Body of pancreas (tissue), 4 donors: ENCODE measurements at regions not wholly inside any gene's neighbourhood (a gene's known extent, or its start where the extent isn't known, plus 50 kb on each side); places are given as distances from the start of the nearest gene placed in this dataset.

ENCODE experiments used
- ATAC-seq: fragments of 150-250 bp; one replicate; pipeline ENCODE4 v1.9.1; 2016
- DNase-seq, 4 donors: peaks; one replicate each; pipeline ENCODE4 v3.0.0-alpha.2; 2019
- H3K27ac ChIP-seq, 4 donors: fragments of 200-600 bp; sonication (generic); 1 replicate in 3 of 4; 2 replicates in 1 of 4; pipeline versions ENCODE4 v1.5.1 to v1.6.1; 2016 to 2019; ENCODE audit warnings: mild to moderate bottlenecking in 1 of 4, mixed read lengths in 1 of 4, moderate library complexity in 1 of 4
- H3K27me3 ChIP-seq, 2 donors: fragments of 200-600 bp; sonication (generic); one replicate each; pipeline ENCODE4 v1.6.0; 2016; ENCODE audit warnings: mild to moderate bottlenecking in 1 of 2
- H3K36me3 ChIP-seq, 2 donors: fragments of 200-600 bp; sonication (generic); replicated peaks in 1 of 2; 2 replicates each; pipeline ENCODE4 v1.5.1; 2016; ENCODE audit warnings: low read depth in 2 of 2; ENCODE audit not compliant: insufficient read depth in 1 of 2
- H3K4me1 ChIP-seq: fragments of 200-600 bp; sonication (generic); one replicate; pipeline ENCODE4 v1.6.0; 2016
- H3K4me3 ChIP-seq, 2 donors: fragments of 200-600 bp; sonication (generic); 1 replicate in 1 of 2; 2 replicates in 1 of 2; pipeline ENCODE4 v1.5.1; 2016 to 2019
- H3K9me3 ChIP-seq, 3 donors: fragments of 200-600 bp; sonication (generic); 1 replicate in 2 of 3; 2 replicates in 1 of 3; pipeline ENCODE4 v1.5.1; 2016
- CTCF ChIP-seq, 7 experiments: fragments of 450-650 bp in 4 of 7; fragments of 200-600 bp in 3 of 7; sonication (generic) in 3 of 7; IDR thresholded peaks; one replicate each; pipeline ENCODE4 v1.5.1; 2016 to 2019; ENCODE audit warnings: antibody characterized with exemption in 7 of 7
- POLR2A ChIP-seq, 3 donors: fragments of 450-650 bp; IDR thresholded peaks; one replicate each; pipeline ENCODE4 v1.6.1; 2016; ENCODE audit warnings: antibody characterized with exemption in 3 of 3, mild to moderate bottlenecking in 2 of 3
- WGBS, 2 donors: methylation state at CpG; one replicate each; pipeline ENCODE4 v1.1.5; 2017; 5-methylcytosine and 5-hydroxymethylcytosine counted together
- intact Hi-C: fragments of 100-400 bp; cut with DNase I; formaldehyde crosslinking; loops from one replicate; pipeline ENCODE4 v1.15.1; 2023

- Histone ChIP-seq H3K27me3 (no peaks in the 10 kb centered on the region), H3K27ac (no peak overlapping the region), H3K4me1 (no peaks in the 10 kb centered on the region), H3K9me3 (no peaks in the 10 kb centered on the region), H3K36me3 (no peaks in the 10 kb centered on the region), H3K4me3 (no peak overlapping the region)
- TF ChIP-seq POLR2A (IDR thresholded peaks at IDR 0.05) = no peak
- no peak for TF ChIP-seq CTCF (IDR thresholded peaks at IDR 0.05)
- intact Hi-C loops = no loop called here
- no peak for ATAC-seq
- 78 to 92% methylated on average over 7 of the region's 7 CpGs for WGBS, 2 donors
- DNase-seq = no peak
Measured at GRCh38 chr2:200026332-200027230, 71.2 kb downstream of the MAIP1 start.

GRCh38 chr2:200028998-200029397 is 73.6 kb downstream of the MAIP1 start:
- Histone ChIP-seq H3K27me3 (no peaks in the 10 kb centered on the region), H3K4me1 (no peaks in the 10 kb centered on the region), H3K9me3 (no peaks in the 10 kb centered on the region), H3K4me3 (no peak overlapping the region), H3K36me3 (no peaks in the 10 kb centered on the region), H3K27ac (no peak overlapping the region)
- no peak for TF ChIP-seq CTCF (IDR thresholded peaks at IDR 0.05)
- no peak for TF ChIP-seq POLR2A (IDR thresholded peaks at IDR 0.05)
- ATAC-seq (no peak), DNase-seq (no peak)
- WGBS, 2 donors = 90 to 93% methylated on average over 1 of the region's 1 CpG
- intact Hi-C loops = no loop called here

GRCh38 chr2:200032895-200033294 is 77.5 kb downstream of the MAIP1 start:
- H3K27ac ChIP-seq = no peak overlapping the region
- WGBS, 2 donors = 87 to 100% methylated on average over 1 of the region's 1 CpG
- TF ChIP-seq CTCF (IDR thresholded peaks at IDR 0.05) = no peak
- TF ChIP-seq POLR2A (IDR thresholded peaks at IDR 0.05) = no peak
- no peak for ATAC-seq
- no peaks in the 10 kb centered on the region for H3K36me3 ChIP-seq
- no peak overlapping the region for H3K4me3 ChIP-seq
- H3K9me3 ChIP-seq = no peaks in the 10 kb centered on the region
- intact Hi-C loops = no loop called here
- H3K4me1 ChIP-seq = no peaks in the 10 kb centered on the region
- no peak for DNase-seq
- no peaks in the 10 kb centered on the region for H3K27me3 ChIP-seq

- DNase-seq (no peak), ATAC-seq (no peak)
- Histone ChIP-seq H3K27ac (no peak overlapping the region), H3K36me3 (no peaks in the 10 kb centered on the region), H3K4me3 (no peak overlapping the region), H3K27me3 (no peaks in the 10 kb centered on the region), H3K9me3 (no peaks in the 10 kb centered on the region), H3K4me1 (no peaks in the 10 kb centered on the region)
- intact Hi-C loops = no loop called here
- WGBS, 2 donors = 77 to 81% methylated on average over 3 of the region's 3 CpGs
- TF ChIP-seq CTCF (IDR thresholded peaks at IDR 0.05) (no peak), POLR2A (IDR thresholded peaks at IDR 0.05) (no peak)
Measured at GRCh38 chr2:200033929-200034328, 78.5 kb downstream of the MAIP1 start.

- Histone ChIP-seq H3K27me3 (no peaks in the 10 kb centered on the region), H3K4me3 (no peak overlapping the region), H3K36me3 (no peaks in the 10 kb centered on the region), H3K27ac (no peak overlapping the region), H3K4me1 (no peaks in the 10 kb centered on the region), H3K9me3 (no peaks in the 10 kb centered on the region)
- intact Hi-C loops = no loop called here
- DNase-seq (no peak), ATAC-seq (no peak)
- TF ChIP-seq POLR2A (IDR thresholded peaks at IDR 0.05) = no peak
- no peak for TF ChIP-seq CTCF (IDR thresholded peaks at IDR 0.05)
Measured at GRCh38 chr2:200034816-200035215, 79.4 kb downstream of the MAIP1 start.
